Right cardiac atrium (tissue), 5 donors: ENCODE measurements at regions not wholly inside any gene's neighbourhood (a gene's known extent, or its start where the extent isn't known, plus 50 kb on each side); places are given as distances from the start of the nearest gene placed in this dataset.

Source experiments
- ATAC-seq, 2 donors: fragments of 200-7000 bp; cut with Tn5 transposase; one replicate each; pipeline versions ENCODE4 v1.8.0 to v1.9.1; 2020; ENCODE audit warnings: moderate library complexity in 2 of 2, mild to moderate bottlenecking in 1 of 2
- DNase-seq, 3 donors: peaks; one replicate each; pipeline ENCODE4 v3.0.0-alpha.2; 2020
- H3K27ac ChIP-seq: one replicate; pipeline ENCODE4 v1.5.1; 2013; ENCODE audit warnings: mild to moderate bottlenecking, low read length, control low read depth, moderate library complexity
- H3K27me3 ChIP-seq: one replicate; pipeline ENCODE4 v1.6.1; 2013; ENCODE audit not compliant: control insufficient read depth, insufficient read depth
- H3K4me1 ChIP-seq: one replicate; pipeline ENCODE4 v1.6.1; 2013; ENCODE audit warnings: low read length; ENCODE audit not compliant: control insufficient read depth, insufficient read depth
- H3K4me3 ChIP-seq: one replicate; pipeline ENCODE4 v1.5.1; 2013; ENCODE audit warnings: low read length, control low read depth
- H3K9me3 ChIP-seq: one replicate; pipeline ENCODE4 v1.6.1; 2013; ENCODE audit warnings: low read length; ENCODE audit not compliant: control insufficient read depth
- WGBS: extraction: QIAGEN DNeasy Blood & Tissue Kit; methylation state at CpG from one replicate; pipeline ENCODE4 v1.1.7; 2013; 5-methylcytosine and 5-hydroxymethylcytosine counted together
- intact Hi-C, 4 donors: fragments of 100-400 bp; cut with DNase I; formaldehyde crosslinking; loops; one replicate each; pipeline versions ENCODE4 v1.11.0 to v1.14.0; 2022 to 2023
- donor health status: healthy with polysubstance abuse.
- donor health status: DM: no; HTN: yes; CAD: no.
- donor health status: DM: no; HTN: no; CAD: no.
- donor health status: DM: no; HTN: yes; CAD: no; lungs with severe emphysema.
- donor health status: DM: yes; HTN: yes; CAD: no.

DNA sequence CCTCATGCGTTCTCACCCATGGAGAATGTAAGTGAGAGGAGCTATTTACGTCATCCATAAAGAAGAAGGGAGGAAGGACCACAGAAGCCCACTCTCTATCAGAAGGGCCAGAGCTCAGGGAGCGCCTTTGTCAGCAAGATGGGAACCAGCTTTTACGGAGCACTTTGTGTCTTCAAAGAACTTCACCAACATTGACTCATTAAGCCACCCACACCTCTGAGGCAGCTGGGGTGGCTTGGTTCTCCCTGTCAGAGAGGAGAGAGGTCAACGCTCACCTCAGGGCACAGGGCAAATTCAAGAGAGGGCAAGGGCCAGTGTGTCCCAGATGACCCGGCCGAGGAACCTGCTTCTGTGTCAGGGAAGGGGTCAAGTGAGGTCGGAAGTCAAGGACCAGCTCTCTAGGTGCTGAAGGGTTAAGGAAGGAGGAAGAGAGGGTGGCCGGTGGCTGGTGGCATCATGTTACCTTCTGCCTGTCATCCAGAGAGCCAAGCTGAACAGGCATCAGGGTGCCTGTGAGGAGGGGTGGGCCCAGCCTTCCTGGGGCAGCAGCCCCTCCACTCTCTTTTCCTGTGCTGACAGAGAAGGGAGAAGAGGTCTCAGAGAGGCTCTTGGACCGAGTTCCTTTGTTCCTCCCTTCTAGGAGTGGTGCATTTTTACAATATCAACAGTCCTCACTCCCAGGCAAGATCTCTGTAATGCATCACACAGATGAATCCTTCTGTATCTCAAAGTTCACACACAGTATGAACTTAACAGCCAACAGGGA, 109.0 kb downstream of the ETS2 start:
- no peak for ATAC-seq
- 60% methylated on average over 10 of the region's 10 CpGs for WGBS
- H3K27me3 ChIP-seq, result no peaks in the 10 kb centered on the region
- no peak for DNase-seq
- H3K4me3 ChIP-seq, result no peak overlapping the region
- no peaks in the 10 kb centered on the region for H3K9me3 ChIP-seq
- no peak overlapping the region for H3K27ac ChIP-seq
- intact Hi-C loops, result loop anchor here in 3 of 4 donors (5.0 to 10.0 kb wide), 5 partner anchors 60 to 107 kb away; partner anchors contain the start of gene ETS2 (in 1 of the 3)
- H3K4me1 ChIP-seq, result peaks cover 4% of the 10 kb centered on the region

DNA sequence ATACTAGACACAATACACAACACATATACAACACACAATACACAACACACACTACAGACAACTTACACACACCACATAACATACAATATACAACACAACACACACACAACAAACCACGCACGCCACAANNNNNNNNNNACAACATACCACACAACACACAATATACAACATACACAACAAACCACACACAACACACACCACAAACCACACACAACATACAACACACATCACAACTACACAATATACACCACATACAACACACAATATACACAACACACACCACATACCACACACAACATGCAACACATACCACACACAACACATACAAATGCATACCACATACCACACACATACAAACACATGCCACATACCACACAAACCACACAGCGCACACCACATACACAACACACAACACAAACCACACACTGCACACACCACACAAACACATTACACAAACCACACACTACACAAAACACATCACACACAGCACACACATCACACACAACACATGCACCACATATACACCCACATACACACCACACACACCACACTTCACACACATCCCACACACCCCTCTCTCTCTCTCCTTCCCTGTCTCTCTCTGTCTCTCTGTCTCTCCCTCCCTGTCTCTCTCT, 108.3 kb downstream of the ETS2 start:
- H3K4me1 ChIP-seq, result peaks cover 6% of the 10 kb centered on the region
- H3K27me3 ChIP-seq, result no peaks in the 10 kb centered on the region
- H3K9me3 ChIP-seq, result no peaks in the 10 kb centered on the region
- H3K27ac ChIP-seq, result no peak overlapping the region
- ATAC-seq, result no peak
- 93% methylated on average over 3 of the region's 3 CpGs for WGBS
- no peak for DNase-seq
- no peak overlapping the region for H3K4me3 ChIP-seq
- intact Hi-C loops, result loop anchor here in 3 of 4 donors (5.0 to 10.0 kb wide), 5 partner anchors 59 to 107 kb away; partner anchors contain the start of gene ETS2 (in 1 of the 3)

DNA sequence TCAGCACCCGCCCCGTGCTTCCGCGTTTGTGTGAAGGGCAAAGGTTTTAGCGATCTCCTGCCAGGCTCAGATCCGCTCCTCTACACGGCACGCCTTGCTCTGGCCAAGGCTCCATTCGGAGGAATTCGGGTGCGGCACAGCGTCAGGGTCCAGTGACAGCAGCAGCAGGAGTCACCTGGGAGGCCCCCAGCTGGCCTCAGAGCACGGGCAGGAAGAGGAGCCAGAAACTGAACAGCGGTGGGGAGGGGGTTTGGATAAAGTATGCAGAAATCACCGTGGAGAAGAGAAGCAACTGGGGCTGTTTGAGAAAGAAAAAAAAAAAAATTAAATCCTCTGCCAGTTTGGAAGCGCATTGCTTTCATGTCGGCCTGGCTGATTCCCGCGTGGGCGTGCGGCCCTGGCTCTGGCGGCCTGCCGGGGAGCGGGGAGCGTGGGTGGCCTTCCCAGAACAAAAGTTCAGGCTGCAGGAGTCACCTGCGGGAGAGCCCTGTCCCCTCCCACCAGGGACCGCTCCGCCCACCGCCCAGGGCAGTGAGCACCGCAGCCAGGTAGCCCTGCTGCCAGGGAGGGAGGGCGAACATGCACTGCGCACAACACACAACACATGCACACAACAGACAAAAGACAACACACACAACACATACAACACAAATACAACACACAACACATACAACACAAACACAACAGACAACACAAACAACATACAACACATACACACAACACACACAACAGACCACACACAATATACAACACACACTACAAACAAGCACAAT, 107.6 kb downstream of the ETS2 start:
- WGBS, result 18% methylated on average over 32 of the region's 32 CpGs
- Histone ChIP-seq H3K4me3 (no peak overlapping the region), H3K27me3 (no peaks in the 10 kb centered on the region), H3K27ac (peak overlapping the region; percentile 61), H3K9me3 (no peaks in the 10 kb centered on the region), H3K4me1 (peaks cover 6% of the 10 kb centered on the region)
- ATAC-seq (peak; percentile 80 to 85), DNase-seq (peak; percentile 76 to 88 (median 86))
- intact Hi-C loops, result loop anchor here in 3 of 4 donors (5.0 to 10.0 kb wide), 5 partner anchors 59 to 106 kb away; partner anchors contain the start of gene ETS2 (in 1 of the 3)

DNA sequence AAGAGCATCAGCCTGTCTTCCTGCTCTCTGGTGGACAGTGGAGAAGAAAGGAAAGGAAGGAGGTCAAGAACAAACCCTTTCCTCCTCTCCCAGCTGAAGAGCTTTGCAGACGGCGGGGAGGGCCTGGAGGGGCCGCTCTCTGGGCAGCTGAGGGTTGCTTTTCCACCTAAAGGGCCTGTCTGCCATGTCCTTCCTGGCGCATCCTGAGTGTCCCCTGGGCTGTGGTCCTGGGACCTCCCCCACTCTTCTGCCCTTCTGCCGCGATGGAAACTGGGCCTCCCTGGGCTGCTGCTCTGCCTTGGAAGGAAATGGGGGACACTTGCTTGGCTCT, 107.0 kb downstream of the ETS2 start:
- H3K27ac ChIP-seq, result peak overlapping the region; percentile 7
- no peaks in the 10 kb centered on the region for H3K9me3 ChIP-seq
- ATAC-seq (no peak), DNase-seq (no peak)
- peaks cover 7% of the 10 kb centered on the region for H3K4me1 ChIP-seq
- H3K27me3 ChIP-seq, result no peaks in the 10 kb centered on the region
- H3K4me3 ChIP-seq, result no peak overlapping the region
- WGBS, result 53% methylated on average over 6 of the region's 6 CpGs
- intact Hi-C loops, result loop anchor here in 3 of 4 donors (5.0 to 10.0 kb wide), 5 partner anchors 58 to 105 kb away; partner anchors contain the start of gene ETS2 (in 1 of the 3)

DNA sequence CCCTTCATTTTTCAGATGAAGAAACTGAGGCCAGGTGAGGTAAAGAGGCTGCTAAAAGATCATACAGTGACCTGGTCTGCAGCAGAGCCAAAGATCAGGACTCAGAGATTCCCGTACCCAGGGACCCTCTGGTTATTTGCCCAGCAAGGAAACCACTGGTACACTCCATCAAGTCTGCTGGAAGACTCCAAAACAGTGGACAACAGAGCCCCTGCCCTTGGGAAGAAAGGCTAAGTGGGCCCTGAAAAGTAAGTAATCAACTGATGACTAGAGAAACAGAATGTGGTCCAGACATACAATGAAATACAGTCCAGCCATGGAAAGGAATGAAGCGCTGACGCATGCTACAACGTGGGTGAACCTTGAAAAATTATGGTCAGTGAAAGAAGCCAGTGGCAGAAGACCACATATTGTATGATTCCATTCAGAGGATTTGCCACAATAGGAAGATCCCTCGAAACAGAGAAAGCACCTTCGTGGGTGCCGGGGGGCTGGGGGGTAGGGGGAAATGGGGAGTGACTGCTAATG, 106.4 kb downstream of the ETS2 start:
- ATAC-seq (no peak), DNase-seq (no peak)
- Histone ChIP-seq H3K27me3 (no peaks in the 10 kb centered on the region), H3K4me3 (no peak overlapping the region), H3K27ac (no peak overlapping the region), H3K4me1 (peaks cover 9% of the 10 kb centered on the region), H3K9me3 (no peaks in the 10 kb centered on the region)
- intact Hi-C loops, result loop anchor here in 3 of 4 donors (5.0 to 10.0 kb wide), 5 partner anchors 57 to 105 kb away; partner anchors contain the start of gene ETS2 (in 1 of the 3)
- WGBS, result 93% methylated on average over 7 of the region's 7 CpGs

DNA sequence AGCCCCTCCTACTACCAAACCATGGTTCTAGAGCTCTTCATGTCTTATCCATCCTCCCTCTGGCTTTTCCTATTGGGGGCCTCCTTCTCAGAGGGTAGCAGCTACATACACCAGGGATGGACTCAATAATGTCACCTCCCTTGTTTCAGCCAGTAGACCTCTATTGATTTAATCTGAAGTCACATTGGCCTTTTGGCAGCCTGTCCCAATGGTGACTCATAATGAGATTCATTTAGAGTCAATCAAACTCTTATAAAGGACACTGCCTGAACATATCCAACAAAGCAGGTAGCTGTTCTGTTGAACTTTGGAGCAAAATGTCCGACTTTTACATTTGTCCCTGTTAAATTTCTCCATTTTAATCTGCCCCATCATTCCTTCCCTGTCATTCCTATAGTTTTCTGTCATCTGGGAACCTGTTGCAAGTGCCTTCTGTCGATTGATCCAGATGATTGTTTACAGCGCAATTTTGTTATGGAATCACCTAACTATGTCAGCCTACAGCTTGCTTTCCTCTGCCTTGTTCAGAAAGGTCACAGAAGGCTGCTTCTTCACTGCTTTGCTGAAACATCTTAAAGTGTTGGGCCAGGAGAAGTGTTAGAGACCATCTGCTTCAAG, 105.9 kb downstream of the ETS2 start:
- intact Hi-C loops, result loop anchor here in 3 of 4 donors (5.0 to 10.0 kb wide), 5 partner anchors 57 to 104 kb away; partner anchors contain the start of gene ETS2 (in 1 of the 3)
- Histone ChIP-seq H3K9me3 (no peaks in the 10 kb centered on the region), H3K27me3 (no peaks in the 10 kb centered on the region), H3K4me1 (peaks cover 14% of the 10 kb centered on the region), H3K4me3 (no peak overlapping the region), H3K27ac (no peak overlapping the region)
- 96% methylated on average over 3 of the region's 3 CpGs for WGBS
- ATAC-seq (no peak), DNase-seq (no peak)

DNA sequence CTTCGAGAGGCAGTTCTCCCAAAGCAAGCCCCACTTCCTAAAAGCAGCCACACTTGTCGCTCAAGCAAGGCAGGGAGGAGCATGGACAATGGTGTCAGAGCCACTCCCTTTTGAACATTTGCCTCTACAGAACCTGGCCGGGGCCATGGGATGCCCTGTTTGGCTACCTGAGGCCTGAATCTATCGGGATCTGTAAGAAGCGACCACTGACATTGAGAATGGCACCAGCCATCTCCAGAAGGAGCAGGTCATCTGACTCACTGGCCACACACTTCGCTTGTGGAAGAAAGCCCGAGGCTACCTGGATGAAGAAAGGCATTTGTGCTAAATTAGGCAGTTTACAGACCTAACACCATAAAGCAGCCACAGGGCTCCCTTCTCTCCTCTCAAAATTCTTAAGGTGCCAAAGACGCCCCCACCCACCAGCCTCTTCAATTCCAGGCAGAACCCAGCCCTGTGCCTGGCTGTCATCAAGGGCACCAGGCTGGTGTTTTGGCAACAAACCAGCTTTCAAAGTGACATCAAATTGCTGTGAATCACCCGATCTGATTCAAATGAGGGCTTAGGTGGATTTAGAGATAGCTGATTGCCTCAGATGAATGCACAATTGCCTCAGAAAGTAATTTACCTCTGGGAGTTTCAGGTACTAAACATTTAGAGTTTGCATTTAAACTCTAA, 104.8 kb downstream of the ETS2 start:
- ATAC-seq, result no peak
- 80% methylated on average over 9 of the region's 9 CpGs for WGBS
- no peak for DNase-seq
- intact Hi-C loops, result loop anchor here in 3 of 4 donors (5.0 to 10.0 kb wide), 5 partner anchors 56 to 103 kb away; partner anchors contain the start of gene ETS2 (in 1 of the 3)
- no peaks in the 10 kb centered on the region for H3K27me3 ChIP-seq
- no peak overlapping the region for H3K4me3 ChIP-seq
- H3K9me3 ChIP-seq, result no peaks in the 10 kb centered on the region
- peak overlapping the region; percentile 81 for H3K27ac ChIP-seq
- peaks cover 14% of the 10 kb centered on the region for H3K4me1 ChIP-seq

DNA sequence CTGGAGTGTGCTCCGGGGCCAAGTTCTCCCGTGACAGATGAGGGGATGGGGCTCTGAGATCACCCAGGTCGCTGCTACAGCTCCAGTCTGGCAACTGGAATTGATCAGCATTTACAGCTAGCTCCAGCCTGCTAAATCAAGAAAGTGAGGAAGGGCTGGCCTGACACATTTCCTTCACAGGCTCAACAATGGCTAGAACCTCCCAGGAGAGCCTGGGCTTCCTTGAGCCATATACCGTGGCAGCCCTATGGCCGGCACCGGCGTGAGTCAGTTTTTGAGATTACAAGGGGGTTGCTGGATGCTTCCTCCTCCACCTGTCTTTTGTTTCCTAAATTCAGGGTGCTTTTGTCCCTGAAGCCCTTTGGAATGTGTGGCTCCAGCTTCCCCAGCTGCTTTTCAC, 104.2 kb downstream of the ETS2 start:
- Histone ChIP-seq H3K4me3 (no peak overlapping the region), H3K4me1 (peaks cover 14% of the 10 kb centered on the region), H3K27ac (peak overlapping the region; percentile 81), H3K9me3 (no peaks in the 10 kb centered on the region), H3K27me3 (no peaks in the 10 kb centered on the region)
- ATAC-seq (peak in 1 of 2 donors; percentile 4), DNase-seq (peak in 1 of 3 donors; percentile 60)
- WGBS, result 65% methylated on average over 7 of the region's 7 CpGs
- intact Hi-C loops, result loop anchor here in 3 of 4 donors (5.0 to 10.0 kb wide), 5 partner anchors 55 to 103 kb away; partner anchors contain the start of gene ETS2 (in 1 of the 3)

DNA sequence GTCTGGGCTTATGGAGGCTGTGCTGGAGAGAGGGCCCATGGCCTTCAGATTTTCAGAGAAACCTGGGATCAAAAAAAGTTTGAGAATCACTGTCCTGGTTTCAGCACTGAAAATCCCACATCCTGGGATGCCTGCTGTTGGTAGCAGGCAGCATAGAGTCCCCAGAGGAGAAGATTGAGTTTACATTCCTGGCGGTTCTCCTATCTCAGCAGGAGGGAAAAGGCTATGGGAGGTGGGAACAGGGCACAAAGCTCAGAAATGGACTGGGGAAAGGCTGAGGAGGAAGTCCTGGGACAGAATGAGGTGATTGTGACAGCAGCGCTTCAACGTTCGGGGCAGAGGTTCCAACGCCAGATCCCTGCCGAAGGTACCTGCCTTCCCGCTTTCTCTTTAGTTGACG, 103.4 kb downstream of the ETS2 start:
- intact Hi-C loops, result no loop called here
- WGBS, result 94% methylated on average over 8 of the region's 8 CpGs
- Histone ChIP-seq H3K27me3 (no peaks in the 10 kb centered on the region), H3K4me1 (peaks cover 14% of the 10 kb centered on the region), H3K27ac (peak overlapping the region; percentile 81), H3K9me3 (no peaks in the 10 kb centered on the region), H3K4me3 (no peak overlapping the region)
- DNase-seq, result no peak
- ATAC-seq, result no peak

DNA sequence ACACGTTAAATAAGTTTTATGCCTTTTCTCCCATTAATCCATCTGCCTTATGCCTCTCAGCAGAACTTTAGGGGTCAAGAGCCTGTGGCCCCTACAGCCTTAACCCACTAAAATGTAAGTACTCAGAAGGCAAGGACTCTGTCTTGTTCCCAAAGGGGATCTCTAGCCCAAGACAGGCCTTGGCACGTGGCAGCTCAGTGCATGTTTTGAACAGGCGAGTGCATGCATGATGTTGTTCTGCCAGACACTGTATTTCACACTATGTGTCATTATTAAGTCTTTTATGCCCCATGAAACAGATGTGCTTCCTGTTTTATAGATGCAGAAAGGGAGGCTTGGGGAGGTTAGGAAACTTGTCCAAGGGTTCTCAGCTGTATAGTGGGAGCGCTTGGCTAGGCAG, 102.8 kb downstream of the ETS2 start:
- intact Hi-C loops, result no loop called here
- 92% methylated on average over 4 of the region's 4 CpGs for WGBS
- no peak for DNase-seq
- Histone ChIP-seq H3K4me1 (peaks cover 13% of the 10 kb centered on the region), H3K27me3 (no peaks in the 10 kb centered on the region), H3K27ac (no peak overlapping the region), H3K9me3 (no peaks in the 10 kb centered on the region), H3K4me3 (no peak overlapping the region)
- ATAC-seq, result no peak
